ENCODE measurements at regions not wholly inside any gene's neighbourhood (a gene's known extent, or its start where the extent isn't known, plus 50 kb on each side); places are given as distances from the start of the nearest gene placed in this dataset.

- TF ChIP-seq CTCF (IDR thresholded peaks at IDR 0.05) (no peak), EP300 (IDR thresholded peaks at IDR 0.05) (no peak)
Observed at GRCh38 chr14:101490771-101491170, 70.5 kb upstream of the DIO3 start.
